H1 (cell line): ENCODE measurements at regions not wholly inside any gene's neighbourhood (a gene's known extent, or its start where the extent isn't known, plus 50 kb on each side); places are given as distances from the start of the nearest gene placed in this dataset.

ENCODE experiments used
- CTCF ChIA-PET: fragments of 300-600 bp; sonication (Branson Sonifier 250); formaldehyde crosslinking; loops from one replicate; lab custom pipeline; 2021; ENCODE audit not compliant: partially characterized antibody; lab: Charles Lee
- POLR2A ChIA-PET: fragments of 300-600 bp; sonication (Branson Sonifier 250); formaldehyde crosslinking; loops from one replicate; lab custom pipeline; 2021; ENCODE audit warnings: inconsistent platforms; ENCODE audit not compliant: partially characterized antibody; lab: Charles Lee
- DNase-seq, 2 experiments: peaks; one replicate each; pipeline versions ENCODE4 v3.0.0 to v3.0.0-alpha.2; 2010 to 2022; ENCODE audit warnings: low spot score in 2 of 2, low read depth in 1 of 2, mixed read lengths in 1 of 2
- FAIRE-seq: peaks from 2 replicates; lab custom pipeline; 2011; peaks lifted over from hg19 to GRCh38; lab: Jason Lieb, UNC
- H2AFZ ChIP-seq: 2 replicates; pipeline ENCODE4 v1.8.1; 2012; ENCODE audit warnings: low read length, inconsistent platforms
- H2AK5ac ChIP-seq: 2 replicates; pipeline ENCODE4 v1.6.1; 2013; ENCODE audit warnings: low read depth, low read length
- H2BK120ac ChIP-seq: replicated peaks from 2 replicates; pipeline ENCODE3; 2013; ENCODE audit warnings: low read depth, low read length, inconsistent platforms
- H2BK12ac ChIP-seq: 2 replicates; pipeline ENCODE4 v1.6.1; 2013; ENCODE audit warnings: low read depth, low read length
- H2BK15ac ChIP-seq: 2 replicates; pipeline ENCODE4 v1.6.1; 2013; ENCODE audit warnings: low read length
- H2BK20ac ChIP-seq: 2 replicates; pipeline ENCODE4 v1.6.1; 2013; ENCODE audit warnings: low read length
- H2BK5ac ChIP-seq: 2 replicates; pipeline ENCODE4 v1.6.1; 2013; ENCODE audit warnings: low read depth, low read length
- H3K14ac ChIP-seq: 2 replicates; pipeline ENCODE4 v1.6.1; 2013; ENCODE audit warnings: inconsistent platforms; ENCODE audit not compliant: insufficient read length
- H3K18ac ChIP-seq: 2 replicates; pipeline ENCODE4 v1.6.1; 2013; ENCODE audit warnings: low read length; ENCODE audit errors: extremely low read depth
- H3K23ac ChIP-seq: 2 replicates; pipeline ENCODE4 v1.6.1; 2013; ENCODE audit warnings: inconsistent platforms; ENCODE audit not compliant: insufficient read length
- H3K23me2 ChIP-seq: 2 replicates; pipeline ENCODE4 v1.6.1; 2013; ENCODE audit warnings: low read depth, low read length
- H3K27ac ChIP-seq: 2 replicates; pipeline ENCODE4 v1.6.1; 2011; ENCODE audit warnings: low read depth, low read length, inconsistent platforms
- H3K27me3 ChIP-seq, 4 experiments: replicated peaks in 1 of 4; 1 replicate in 1 of 4; 2 replicates in 3 of 4; pipeline versions ENCODE4 v1.6.1 to v1.8.1; 2011 to 2013; ENCODE audit warnings: low read length in 3 of 4, mild to moderate bottlenecking in 3 of 4, inconsistent platforms in 2 of 4, mixed read lengths in 2 of 4, moderate library complexity in 1 of 4; ENCODE audit not compliant: control insufficient read depth in 3 of 4, insufficient read depth in 3 of 4; ENCODE audit errors: extremely low read depth in 1 of 4
- H3K36me3 ChIP-seq, 4 experiments: 2 replicates each; pipeline versions ENCODE4 v1.6.1 to v1.8.1; 2011 to 2013; ENCODE audit warnings: mild to moderate bottlenecking in 4 of 4, low read length in 3 of 4, moderate library complexity in 2 of 4, control low read depth in 1 of 4, inconsistent platforms in 1 of 4; ENCODE audit not compliant: insufficient read depth in 4 of 4, control insufficient read depth in 2 of 4
- H3K4ac ChIP-seq: replicated peaks from 2 replicates; pipeline ENCODE3; 2013; ENCODE audit warnings: low read length, low read depth, mixed read lengths, inconsistent platforms; ENCODE audit not compliant: insufficient read length
- H3K4me1 ChIP-seq, 4 experiments: replicated peaks in 1 of 4; 1 replicate in 1 of 4; 2 replicates in 3 of 4; pipeline versions ENCODE4 v1.6.1 to v1.8.1; 2011 to 2013; ENCODE audit warnings: low read length in 3 of 4, inconsistent platforms in 2 of 4, mixed read lengths in 1 of 4; ENCODE audit not compliant: insufficient read depth in 4 of 4, control insufficient read depth in 3 of 4
- H3K4me2 ChIP-seq, 2 experiments: 2 replicates each; pipeline versions ENCODE4 v1.6.1 to v1.8.1; 2011 to 2013; ENCODE audit warnings: low read depth in 2 of 2, low read length in 2 of 2, control low read depth in 1 of 2, inconsistent platforms in 1 of 2, mild to moderate bottlenecking in 1 of 2; ENCODE audit not compliant: insufficient read depth in 1 of 2
- H3K4me3 ChIP-seq, 4 experiments: fragments of 200-600, 300-600 bp in 1 of 4; sonication (generic), shearing (Covaris generic), sonication (Bioruptor Twin) in 1 of 4; 2 replicates each; pipeline versions ENCODE4 v1.5.1 to v1.8.1; 2011 to 2016; ENCODE audit warnings: low read length in 4 of 4, low read depth in 3 of 4, control low read depth in 2 of 4, inconsistent platforms in 2 of 4, mild to moderate bottlenecking in 2 of 4, mixed read lengths in 1 of 4, moderate library complexity in 1 of 4; ENCODE audit not compliant: insufficient read depth in 2 of 4; ENCODE audit errors: extremely low read depth in 1 of 4
- H3K56ac ChIP-seq: replicated peaks from 2 replicates; pipeline ENCODE3; 2013; ENCODE audit warnings: low read depth, mild to moderate bottlenecking, mixed read lengths, low read length, inconsistent platforms; ENCODE audit not compliant: insufficient read length
- H3K79me1 ChIP-seq: 2 replicates; pipeline ENCODE4 v1.6.1; 2013; ENCODE audit warnings: low read depth, low read length, control low read depth
- H3K79me2 ChIP-seq, 2 experiments: 2 replicates each; pipeline versions ENCODE4 v1.6.1 to v1.8.1; 2012 to 2013; ENCODE audit warnings: low read length in 2 of 2, mild to moderate bottlenecking in 2 of 2, inconsistent platforms in 1 of 2; ENCODE audit not compliant: insufficient read depth in 2 of 2, control insufficient read depth in 1 of 2
- H3K9ac ChIP-seq, 4 experiments: replicated peaks in 1 of 4; 1 replicate in 1 of 4; 2 replicates in 3 of 4; pipeline versions ENCODE4 v1.6.1 to v1.8.1; 2011 to 2013; ENCODE audit warnings: low read depth in 3 of 4, low read length in 3 of 4, control low read depth in 2 of 4, mild to moderate bottlenecking in 2 of 4, moderate library complexity in 2 of 4, inconsistent platforms in 1 of 4; ENCODE audit errors: extremely low read depth in 1 of 4
- H3K9me3 ChIP-seq, 2 experiments: 2 replicates each; pipeline versions ENCODE4 v1.6.1 to v1.8.1; 2012 to 2013; ENCODE audit warnings: mild to moderate bottlenecking in 2 of 2, moderate library complexity in 2 of 2, control low read depth in 1 of 2, inconsistent platforms in 1 of 2, low read depth in 1 of 2, low read length in 1 of 2, mixed read lengths in 1 of 2; ENCODE audit not compliant: insufficient read depth in 2 of 2
- H4K20me1 ChIP-seq, 2 experiments: replicated peaks in 1 of 2; 2 replicates each; pipeline versions ENCODE3 to v1.8.1; 2011 to 2013; ENCODE audit warnings: inconsistent platforms in 2 of 2, low read length in 2 of 2, mild to moderate bottlenecking in 1 of 2; ENCODE audit not compliant: insufficient read depth in 2 of 2, control insufficient read depth in 1 of 2
- H4K5ac ChIP-seq: 2 replicates; pipeline ENCODE4 v1.6.1; 2013; ENCODE audit warnings: low read length, low read depth, mixed read lengths, inconsistent platforms; ENCODE audit not compliant: insufficient read length
- H4K8ac ChIP-seq: 2 replicates; pipeline ENCODE4 v1.8.0; 2013; ENCODE audit warnings: mild to moderate bottlenecking, moderate library complexity, low read length, inconsistent platforms; ENCODE audit not compliant: insufficient read depth; ENCODE audit errors: extremely low read depth
- H4K91ac ChIP-seq: replicated peaks from 2 replicates; pipeline ENCODE3; 2013; ENCODE audit warnings: low read length, mixed read lengths, inconsistent platforms; ENCODE audit not compliant: insufficient read length
- BCL11A ChIP-seq, 2 experiments: IDR thresholded peaks; one replicate each; pipeline ENCODE4 v1.6.1; 2011; ENCODE audit warnings: low read depth in 2 of 2, low read length in 2 of 2, mild to moderate bottlenecking in 2 of 2
- CBX5 ChIP-seq: fragments of 300-800, 300-1000 bp; sonication (generic); IDR thresholded peaks from 2 replicates; pipeline ENCODE4 v1.7.1; 2016; ENCODE audit warnings: antibody characterized with exemption, low read length, low read depth
- CEBPB ChIP-seq: IDR thresholded peaks from 2 replicates; pipeline ENCODE4 v1.6.1; 2012; ENCODE audit warnings: low read depth, low read length
- CREB1 ChIP-seq: IDR thresholded peaks from 2 replicates; pipeline ENCODE4 v1.6.1; 2012; ENCODE audit warnings: inconsistent platforms
- E2F6 ChIP-seq: IDR thresholded peaks from 2 replicates; pipeline ENCODE4 v1.6.1; 2012; ENCODE audit warnings: inconsistent platforms
- KDM1A ChIP-seq: fragments of 200-600, 300-600 bp; sonication (generic); IDR thresholded peaks from 2 replicates; pipeline ENCODE4 v1.7.1; 2016; ENCODE audit warnings: mild to moderate bottlenecking, low read length, borderline replicate concordance
- RBBP5 ChIP-seq: IDR thresholded peaks from 2 replicates; pipeline ENCODE4 v1.7.1; 2012; ENCODE audit warnings: low read depth, mild to moderate bottlenecking, inconsistent platforms, low read length, moderate library complexity, borderline replicate concordance
- SP1 ChIP-seq: IDR thresholded peaks from 2 replicates; pipeline ENCODE4 v1.6.1; 2011; ENCODE audit warnings: low read depth, low read length
- SP2 ChIP-seq: IDR thresholded peaks from 2 replicates; pipeline ENCODE4 v1.6.1; 2012; ENCODE audit warnings: mild to moderate bottlenecking, low read length, inconsistent platforms
- SP4 ChIP-seq: IDR thresholded peaks from 2 replicates; pipeline ENCODE4 v1.6.1; 2012; ENCODE audit warnings: low read length, inconsistent platforms
- WGBS, 2 experiments: shearing (Covaris generic) in 1 of 2; methylation state at CpG; one replicate each; pipeline versions ENCODE4 v1.1.6 to v1.1.7; 2013 to 2015; ENCODE audit warnings: low lambda C conversion rate in 2 of 2, mixed read lengths in 2 of 2, inconsistent platforms in 1 of 2, low coverage in 1 of 2, missing lambda C conversion rate in 1 of 2; ENCODE audit not compliant: insufficient replicate concordance in 2 of 2, insufficient coverage in 1 of 2, insufficient read length in 1 of 2; ENCODE audit errors: extremely low coverage in 1 of 2, missing lambda C conversion rate in 1 of 2; 5-methylcytosine and 5-hydroxymethylcytosine counted together

GRCh38 chr1:5464366-5464765 is 527.9 kb downstream of the NPHP4 start:
- no peaks in the 10 kb centered on the region; the same call in 1 of the 2 replicates for H3K79me1 ChIP-seq
- no peaks in the 10 kb centered on the region; a peak in 1 of 7 replicates for H3K27me3 ChIP-seq
- H2BK15ac ChIP-seq = no peak overlapping the region
- H2AFZ ChIP-seq = no peak overlapping the region
- no peaks in the 10 kb centered on the region for H3K23me2 ChIP-seq
- ChIA-PET CTCF (interaction anchor here (1.0 to 2.8 kb wide), 6 partner anchors 9 to 48 kb away, joined by 3 to 9 read pairs (median 4); no protein-coding TSS in a partner anchor), POLR2A (no interaction called here)
- no peaks in the 10 kb centered on the region for H3K79me2 ChIP-seq
- no peak overlapping the region for H2AK5ac ChIP-seq
- H3K14ac ChIP-seq = no peak overlapping the region
- H2BK120ac ChIP-seq = no peak overlapping the region
- H4K5ac ChIP-seq = no peak overlapping the region
- no peak for DNase-seq
- no peak overlapping the region for H4K8ac ChIP-seq
- no peak overlapping the region for H3K23ac ChIP-seq
- no peak for FAIRE-seq
- no peak overlapping the region for H3K56ac ChIP-seq
- peaks cover 10 to 11% of the 10 kb centered on the region in 2 experiments; a peak in 3 of 4 replicates for H3K9me3 ChIP-seq
- no peak overlapping the region for H3K18ac ChIP-seq
- H3K36me3 ChIP-seq = no peaks in the 10 kb centered on the region
- H3K4me1 ChIP-seq = no peaks in the 10 kb centered on the region
- H3K4me2 ChIP-seq = no peak overlapping the region
- H2BK12ac ChIP-seq = no peak overlapping the region
- H2BK5ac ChIP-seq = no peak overlapping the region
- H4K20me1 ChIP-seq = no peaks in the 10 kb centered on the region
- H3K4ac ChIP-seq = no peak overlapping the region
- no peak overlapping the region for H3K9ac ChIP-seq
- no peak overlapping the region for H4K91ac ChIP-seq
- H2BK20ac ChIP-seq = no peak overlapping the region
- H3K27ac ChIP-seq = no peak overlapping the region
- WGBS, 2 experiments = 96% methylated on average over 7 of the region's 11 CpGs; no CpG with 5 or more reads in 1 of the 2 experiments
- H3K4me3 ChIP-seq = no peak overlapping the region
- TF ChIP-seq RBBP5 (no peak), SP2 (no peak), E2F6 (no peak), SP4 (no peak), KDM1A (no peak), BCL11A (IDR thresholded peaks at IDR 0.05; ENCODE audit: low read depth in 2 of 2, low read length in 2 of 2) (no peak), SP1 (no peak), CBX5 (no peak), CREB1 (no peak), CEBPB (no peak)
